ENCODE measurements at regions not wholly inside any gene's neighbourhood (a gene's known extent, or its start where the extent isn't known, plus 50 kb on each side); places are given as distances from the start of the nearest gene placed in this dataset.

- Mint-ChIP-seq H3K9me3 (ENCODE audit: unreplicated experiment) (no peaks in the 10 kb centered on the region), H3K4me1 (ENCODE audit: unreplicated experiment) (no peaks in the 10 kb centered on the region), H3K27ac (ENCODE audit: unreplicated experiment) (no peak overlapping the region), H3K27me3 (ENCODE audit: unreplicated experiment) (peaks cover 2% of the 10 kb centered on the region), H3K4me3 (ENCODE audit: unreplicated experiment) (no peak overlapping the region), H3K36me3 (ENCODE audit: low read depth, unreplicated experiment) (no peaks in the 10 kb centered on the region)
- no peak for DNase-seq (ENCODE audit: low spot score)
- no peak for TF ChIP-seq CTCF (IDR thresholded peaks at IDR 0.05; ENCODE audit: unreplicated experiment)
These were observed 312.3 kb upstream of the FAT3 start for GRCh38 chr11:91912322-91912721.

GRCh38 chr11:91906871-91907624 lies 317.6 kb upstream of the FAT3 start:
- no peak for TF ChIP-seq CTCF (IDR thresholded peaks at IDR 0.05; ENCODE audit: unreplicated experiment)
- Mint-ChIP-seq H3K9me3 (ENCODE audit: unreplicated experiment) (no peaks in the 10 kb centered on the region), H3K4me1 (ENCODE audit: unreplicated experiment) (peaks cover 4% of the 10 kb centered on the region), H3K4me3 (ENCODE audit: unreplicated experiment) (no peak overlapping the region), H3K27me3 (ENCODE audit: unreplicated experiment) (no peaks in the 10 kb centered on the region), H3K36me3 (ENCODE audit: low read depth, unreplicated experiment) (no peaks in the 10 kb centered on the region), H3K27ac (ENCODE audit: unreplicated experiment) (no peak overlapping the region)
- DNase-seq (ENCODE audit: low spot score), result no peak

- Mint-ChIP-seq H3K4me3 (ENCODE audit: unreplicated experiment) (no peak overlapping the region), H3K27me3 (ENCODE audit: unreplicated experiment) (no peaks in the 10 kb centered on the region), H3K9me3 (ENCODE audit: unreplicated experiment) (no peaks in the 10 kb centered on the region), H3K4me1 (ENCODE audit: unreplicated experiment) (peaks cover 4% of the 10 kb centered on the region), H3K27ac (ENCODE audit: unreplicated experiment) (no peak overlapping the region), H3K36me3 (ENCODE audit: low read depth, unreplicated experiment) (no peaks in the 10 kb centered on the region)
- TF ChIP-seq CTCF (IDR thresholded peaks at IDR 0.05; ENCODE audit: unreplicated experiment), result no peak
- DNase-seq (ENCODE audit: low spot score), result no peak
These were observed 319.5 kb upstream of the FAT3 start for GRCh38 chr11:91904792-91905785.

GRCh38 chr11:91902312-91902711 lies 322.3 kb upstream of the FAT3 start:
- H3K9me3 Mint-ChIP-seq (ENCODE audit: unreplicated experiment), result no peaks in the 10 kb centered on the region
- no peaks in the 10 kb centered on the region for H3K27me3 Mint-ChIP-seq (ENCODE audit: unreplicated experiment)
- TF ChIP-seq CTCF (IDR thresholded peaks at IDR 0.05; ENCODE audit: unreplicated experiment), result no peak
- H3K4me3 Mint-ChIP-seq (ENCODE audit: unreplicated experiment), result no peak overlapping the region
- H3K4me1 Mint-ChIP-seq (ENCODE audit: unreplicated experiment), result peaks cover 4% of the 10 kb centered on the region
- DNase-seq (ENCODE audit: low spot score), result no peak
- no peak overlapping the region for H3K27ac Mint-ChIP-seq (ENCODE audit: unreplicated experiment)
- H3K36me3 Mint-ChIP-seq (ENCODE audit: low read depth, unreplicated experiment), result no peaks in the 10 kb centered on the region
